ENCODE measurements at regions not wholly inside any gene's neighbourhood (a gene's known extent, or its start where the extent isn't known, plus 50 kb on each side); places are given as distances from the start of the nearest gene placed in this dataset.
A peak's percentile ranks its signal among the peaks of the same experiment; 100 is the strongest.

GRCh38 chr2:64787698-64788097 is 134.0 kb upstream of the SERTAD2 start:
- Histone ChIP-seq H3K9me3 (ENCODE audit: low read depth) (no peaks in the 10 kb centered on the region), H4K20me1 (ENCODE audit: insufficient read depth) (no peaks in the 10 kb centered on the region), H3K27ac (no peak overlapping the region), H3F3A (ENCODE audit: insufficient read depth) (peaks cover 4% of the 10 kb centered on the region; the same call in 1 of the 2 replicates), H3K9me2 (ENCODE audit: insufficient read depth) (no peaks in the 10 kb centered on the region), H2AFZ (no peak overlapping the region), H3K79me2 (ENCODE audit: insufficient read depth) (no peaks in the 10 kb centered on the region), H3K9ac (no peak overlapping the region), H3K4me3 (no peak overlapping the region), H3K4me1 (ENCODE audit: insufficient read depth) (no peaks in the 10 kb centered on the region), H3K36me3 (ENCODE audit: low read depth) (no peaks in the 10 kb centered on the region), H3K4me2 (ENCODE audit: unreplicated experiment) (no peak overlapping the region), H3K27me3 (replicated peaks; ENCODE audit: insufficient read depth) (no peaks in the 10 kb centered on the region)
- in situ Hi-C loops (cut with MboI) = no loop called here
- 61 to 68% methylated on average over 5 of the region's 5 CpGs for WGBS, 2 experiments (ENCODE audit: low coverage in 1 of 2, low lambda C conversion rate in 2 of 2, missing lambda C conversion rate in 2 of 2)
- DNase-seq = peak; percentile 43
- TF ChIP-seq EZH2phosphoT487 (IDR thresholded peaks at IDR 0.05; ENCODE audit: insufficient read depth, low read depth) (no peak), EZH2 (IDR thresholded peaks at IDR 0.05; ENCODE audit: insufficient read depth, poor library complexity, severe bottlenecking) (no peak)

GRCh38 chr2:64789466-64790320 is 136.0 kb upstream of the SERTAD2 start:
- 82 to 90% methylated on average over 9 of the region's 9 CpGs for WGBS, 2 experiments (ENCODE audit: low coverage in 1 of 2, low lambda C conversion rate in 2 of 2, missing lambda C conversion rate in 2 of 2)
- no peak overlapping the region for H3K27ac ChIP-seq
- no peak for DNase-seq

GRCh38 chr2:64792300-64792699 is 138.6 kb upstream of the SERTAD2 start:
- DNase-seq = no peak
- no peaks in the 10 kb centered on the region for H3K36me3 ChIP-seq (ENCODE audit: low read depth)
- H4K20me1 ChIP-seq (ENCODE audit: insufficient read depth) = no peaks in the 10 kb centered on the region
- H3K79me2 ChIP-seq (ENCODE audit: insufficient read depth) = no peaks in the 10 kb centered on the region
- in situ Hi-C loops (cut with MboI) = no loop called here
- no peak overlapping the region for H3K4me2 ChIP-seq (ENCODE audit: unreplicated experiment)
- H3F3A ChIP-seq (ENCODE audit: insufficient read depth) = no peaks in the 10 kb centered on the region
- H2AFZ ChIP-seq = no peak overlapping the region
- H3K9ac ChIP-seq = no peak overlapping the region
- 67 to 71% methylated on average over 1 of the region's 1 CpG for WGBS, 2 experiments (ENCODE audit: low coverage in 1 of 2, low lambda C conversion rate in 2 of 2, missing lambda C conversion rate in 2 of 2)
- no peaks in the 10 kb centered on the region for H3K9me3 ChIP-seq (ENCODE audit: low read depth)
- TF ChIP-seq EZH2phosphoT487 (IDR thresholded peaks at IDR 0.05; ENCODE audit: insufficient read depth, low read depth) (no peak), EZH2 (IDR thresholded peaks at IDR 0.05; ENCODE audit: insufficient read depth, poor library complexity, severe bottlenecking) (no peak)
- H3K9me2 ChIP-seq (ENCODE audit: insufficient read depth) = no peaks in the 10 kb centered on the region
- no peak overlapping the region for H3K27ac ChIP-seq
- H3K4me1 ChIP-seq (ENCODE audit: insufficient read depth) = 0 out of 2 replicates have a peak, but pooled peaks cover 3% of the 10 kb centered on the region
- H3K27me3 ChIP-seq (replicated peaks; ENCODE audit: insufficient read depth) = no peaks in the 10 kb centered on the region
- H3K4me3 ChIP-seq = no peak overlapping the region

More at GRCh38 chr2:64789466-64790320, 136.0 kb upstream of the SERTAD2 start:
- TF ChIP-seq EZH2 (IDR thresholded peaks at IDR 0.05; ENCODE audit: insufficient read depth, poor library complexity, severe bottlenecking) (no peak), EZH2phosphoT487 (IDR thresholded peaks at IDR 0.05; ENCODE audit: insufficient read depth, low read depth) (no peak)
- no peak overlapping the region for H3K4me3 ChIP-seq
- H3K27me3 ChIP-seq (replicated peaks; ENCODE audit: insufficient read depth) = no peaks in the 10 kb centered on the region
- no peak overlapping the region for H3K4me2 ChIP-seq (ENCODE audit: unreplicated experiment)
- 0 out of 2 replicates have a peak, but pooled peaks cover 3% of the 10 kb centered on the region for H3K4me1 ChIP-seq (ENCODE audit: insufficient read depth)
- H3K9ac ChIP-seq = no peak overlapping the region
- H3K79me2 ChIP-seq (ENCODE audit: insufficient read depth) = no peaks in the 10 kb centered on the region
- H3K9me3 ChIP-seq (ENCODE audit: low read depth) = no peaks in the 10 kb centered on the region
- no peaks in the 10 kb centered on the region for H3K36me3 ChIP-seq (ENCODE audit: low read depth)
- no peaks in the 10 kb centered on the region for H3K9me2 ChIP-seq (ENCODE audit: insufficient read depth)
- in situ Hi-C loops (cut with MboI) = no loop called here
- H4K20me1 ChIP-seq (ENCODE audit: insufficient read depth) = no peaks in the 10 kb centered on the region
- no peak overlapping the region for H2AFZ ChIP-seq
- H3F3A ChIP-seq (ENCODE audit: insufficient read depth) = no peaks in the 10 kb centered on the region

- no peak for DNase-seq
- no peaks in the 10 kb centered on the region for H4K20me1 ChIP-seq (ENCODE audit: insufficient read depth)
- no peak overlapping the region for H3K9ac ChIP-seq
- H3K79me2 ChIP-seq (ENCODE audit: insufficient read depth) = no peaks in the 10 kb centered on the region
- H3K4me2 ChIP-seq (ENCODE audit: unreplicated experiment) = no peak overlapping the region
- no peak overlapping the region for H3K27ac ChIP-seq
- no peak overlapping the region for H3K4me3 ChIP-seq
- no peak overlapping the region for H2AFZ ChIP-seq
- 0 out of 2 replicates have a peak, but pooled peaks cover 5% of the 10 kb centered on the region for H3F3A ChIP-seq (ENCODE audit: insufficient read depth)
- in situ Hi-C loops (cut with MboI) = no loop called here
- 67 to 71% methylated on average over 5 of the region's 5 CpGs for WGBS, 2 experiments (ENCODE audit: low coverage in 1 of 2, low lambda C conversion rate in 2 of 2, missing lambda C conversion rate in 2 of 2)
- no peak for TF ChIP-seq EZH2phosphoT487 (IDR thresholded peaks at IDR 0.05; ENCODE audit: insufficient read depth, low read depth)
- no peak for TF ChIP-seq EZH2 (IDR thresholded peaks at IDR 0.05; ENCODE audit: insufficient read depth, poor library complexity, severe bottlenecking)
- H3K27me3 ChIP-seq (replicated peaks; ENCODE audit: insufficient read depth) = no peaks in the 10 kb centered on the region
- H3K36me3 ChIP-seq (ENCODE audit: low read depth) = no peaks in the 10 kb centered on the region
- H3K4me1 ChIP-seq (ENCODE audit: insufficient read depth) = peaks cover 9% of the 10 kb centered on the region
- no peaks in the 10 kb centered on the region for H3K9me3 ChIP-seq (ENCODE audit: low read depth)
- no peaks in the 10 kb centered on the region for H3K9me2 ChIP-seq (ENCODE audit: insufficient read depth)
These were observed 139.4 kb upstream of the SERTAD2 start for GRCh38 chr2:64792995-64793639.
